H9 (cell line): ENCODE measurements at regions not wholly inside any gene's neighbourhood (a gene's known extent, or its start where the extent isn't known, plus 50 kb on each side); places are given as distances from the start of the nearest gene placed in this dataset.

Experiments used
- DNase-seq: peaks from one replicate; pipeline ENCODE4 v3.0.0-alpha.2; 2017
- H2AFZ ChIP-seq: one replicate; pipeline ENCODE4 v1.6.1; 2013; ENCODE audit warnings: mild to moderate bottlenecking, low read length, control low read depth, moderate library complexity
- H2AK5ac ChIP-seq: 2 replicates; pipeline ENCODE4 v1.6.1; 2013; ENCODE audit warnings: low read length, control low read depth, mixed read lengths; ENCODE audit not compliant: insufficient read length
- H2BK120ac ChIP-seq: one replicate; pipeline ENCODE4 v1.6.1; 2013; ENCODE audit warnings: low read depth, mild to moderate bottlenecking, low read length, control low read depth, inconsistent platforms; ENCODE audit not compliant: poor library complexity, severe bottlenecking
- H2BK12ac ChIP-seq: 2 replicates; pipeline ENCODE4 v1.6.1; 2013; ENCODE audit warnings: low read length, control low read depth, mixed read lengths, low read depth; ENCODE audit not compliant: insufficient read length
- H2BK15ac ChIP-seq: 2 replicates; pipeline ENCODE4 v1.6.1; 2013; ENCODE audit warnings: low read depth, low read length, control low read depth
- H2BK20ac ChIP-seq: one replicate; pipeline ENCODE4 v1.6.1; 2013; ENCODE audit warnings: low read depth, mild to moderate bottlenecking, low read length, control low read depth, inconsistent platforms; ENCODE audit not compliant: poor library complexity, severe bottlenecking
- H2BK5ac ChIP-seq: 2 replicates; pipeline ENCODE4 v1.6.1; 2013; ENCODE audit warnings: low read length, control low read depth, mixed read lengths; ENCODE audit not compliant: insufficient read length
- H3K14ac ChIP-seq: 2 replicates; pipeline ENCODE4 v1.6.1; 2013; ENCODE audit warnings: low read length, control low read depth; ENCODE audit not compliant: insufficient read depth
- H3K18ac ChIP-seq: 2 replicates; pipeline ENCODE4 v1.6.1; 2013; ENCODE audit warnings: low read depth, mild to moderate bottlenecking, mixed read lengths, low read length, control low read depth; ENCODE audit not compliant: insufficient read length
- H3K23ac ChIP-seq: 2 replicates; pipeline ENCODE4 v1.6.1; 2013; ENCODE audit warnings: low read length, control low read depth, mixed read lengths, low read depth; ENCODE audit not compliant: insufficient read length
- H3K23me2 ChIP-seq: 2 replicates; pipeline ENCODE4 v1.6.1; 2013; ENCODE audit warnings: low read depth, mild to moderate bottlenecking, mixed read lengths, low read length, control low read depth; ENCODE audit not compliant: insufficient read length, poor library complexity, severe bottlenecking
- H3K27ac ChIP-seq: 2 replicates; pipeline ENCODE4 v1.5.1; 2013; ENCODE audit warnings: low read length, control low read depth, mixed read lengths, low read depth; ENCODE audit not compliant: insufficient read length
- H3K27me3 ChIP-seq: 2 replicates; pipeline ENCODE4 v1.6.1; 2013; ENCODE audit warnings: low read length, control low read depth, inconsistent platforms; ENCODE audit not compliant: insufficient read depth
- H3K4ac ChIP-seq: 2 replicates; pipeline ENCODE4 v1.6.1; 2013; ENCODE audit warnings: low read depth, mild to moderate bottlenecking, control low read depth, inconsistent platforms, low read length, moderate library complexity
- H3K4me1 ChIP-seq: 2 replicates; pipeline ENCODE4 v1.6.1; 2013; ENCODE audit warnings: low read length, control low read depth, inconsistent platforms; ENCODE audit not compliant: insufficient read depth
- H3K4me2 ChIP-seq: 2 replicates; pipeline ENCODE4 v1.6.1; 2013; ENCODE audit warnings: low read length, control low read depth, mixed read lengths; ENCODE audit not compliant: insufficient read length, insufficient read depth
- H3K56ac ChIP-seq: 2 replicates; pipeline ENCODE4 v1.6.1; 2013; ENCODE audit warnings: low read depth, mild to moderate bottlenecking, mixed read lengths, low read length, control low read depth; ENCODE audit not compliant: insufficient read length
- H3K79me1 ChIP-seq: 2 replicates; pipeline ENCODE4 v1.6.1; 2013; ENCODE audit warnings: low read depth, mild to moderate bottlenecking, moderate library complexity, low read length, control low read depth, inconsistent platforms; ENCODE audit not compliant: insufficient read depth, poor library complexity, severe bottlenecking
- H3K79me2 ChIP-seq: 2 replicates; pipeline ENCODE4 v1.6.1; 2013; ENCODE audit warnings: low read length, control low read depth, inconsistent platforms; ENCODE audit not compliant: insufficient read depth
- H3K9ac ChIP-seq: 2 replicates; pipeline ENCODE4 v1.6.1; 2013; ENCODE audit warnings: low read length, control low read depth, mixed read lengths; ENCODE audit not compliant: insufficient read length; ENCODE audit errors: extremely low read depth
- H3K9me3 ChIP-seq: one replicate; pipeline ENCODE4 v1.6.1; 2013; ENCODE audit warnings: low read depth, low read length, inconsistent platforms; ENCODE audit not compliant: control insufficient read depth
- H3T11ph ChIP-seq: one replicate; pipeline ENCODE4 v1.6.1; 2013; ENCODE audit warnings: mild to moderate bottlenecking, low read length, control low read depth, inconsistent platforms
- H4K20me1 ChIP-seq: one replicate; pipeline ENCODE4 v1.6.1; 2013; ENCODE audit not compliant: control insufficient read depth, insufficient read length, insufficient read depth
- H4K5ac ChIP-seq: 2 replicates; pipeline ENCODE4 v1.6.1; 2013; ENCODE audit warnings: low read depth, mild to moderate bottlenecking, mixed read lengths, low read length, control low read depth; ENCODE audit not compliant: insufficient read length
- H4K8ac ChIP-seq: replicated peaks from 2 replicates; pipeline ENCODE4 v1.6.1; 2013; ENCODE audit warnings: low read length, control low read depth, mixed read lengths, low read depth; ENCODE audit not compliant: insufficient read length
- H4K91ac ChIP-seq: 2 replicates; pipeline ENCODE4 v1.6.1; 2013; ENCODE audit warnings: low read depth, mild to moderate bottlenecking, moderate library complexity, mixed read lengths, low read length, control low read depth; ENCODE audit not compliant: insufficient read length
- H3K27ac Mint-ChIP-seq, 3 experiments: 2 replicates in 2 of 3; 3 replicates in 1 of 3; pipeline ENCODE4 v1.8.0; 2020 to 2021; ENCODE audit warnings: mixed read lengths in 3 of 3, mild to moderate bottlenecking in 1 of 3, moderate library complexity in 1 of 3
- H3K27me3 Mint-ChIP-seq: 2 replicates; pipeline ENCODE4 v1.8.0; 2021; ENCODE audit warnings: low read depth, mild to moderate bottlenecking, moderate library complexity, mixed read lengths
- H3K36me3 Mint-ChIP-seq, 3 experiments: 2 replicates in 2 of 3; 3 replicates in 1 of 3; pipeline ENCODE4 v1.8.0; 2020 to 2021; ENCODE audit warnings: low read depth in 3 of 3, mixed read lengths in 3 of 3; ENCODE audit not compliant: insufficient read depth in 1 of 3
- H3K4me1 Mint-ChIP-seq, 2 experiments: 2 replicates each; pipeline ENCODE4 v1.8.0; 2020; ENCODE audit warnings: mixed read lengths in 2 of 2
- H3K4me3 Mint-ChIP-seq, 2 experiments: 2 replicates in 1 of 2; 3 replicates in 1 of 2; pipeline ENCODE4 v1.8.0; 2020 to 2021; ENCODE audit warnings: mild to moderate bottlenecking in 2 of 2, mixed read lengths in 2 of 2, moderate library complexity in 1 of 2
- H3K9me3 Mint-ChIP-seq, 2 experiments: 2 replicates in 1 of 2; 3 replicates in 1 of 2; pipeline ENCODE4 v1.8.0; 2020; ENCODE audit warnings: mild to moderate bottlenecking in 2 of 2, mixed read lengths in 2 of 2, moderate library complexity in 1 of 2
- CTCF ChIP-seq: fragments of 200-600 bp; sonication (generic); conservative IDR thresholded peaks from 3 replicates; pipeline ENCODE4 v1.8.0; 2021; ENCODE audit warnings: antibody characterized with exemption, mild to moderate bottlenecking
- WGBS: extraction: QIAGEN DNeasy Blood & Tissue Kit; methylation state at CpG from one replicate; pipeline ENCODE4 v1.1.7; 2013; ENCODE audit warnings: missing lambda C conversion rate, low lambda C conversion rate, mixed read lengths; ENCODE audit not compliant: insufficient read length; ENCODE audit errors: extremely low coverage; 5-methylcytosine and 5-hydroxymethylcytosine counted together

DNA sequence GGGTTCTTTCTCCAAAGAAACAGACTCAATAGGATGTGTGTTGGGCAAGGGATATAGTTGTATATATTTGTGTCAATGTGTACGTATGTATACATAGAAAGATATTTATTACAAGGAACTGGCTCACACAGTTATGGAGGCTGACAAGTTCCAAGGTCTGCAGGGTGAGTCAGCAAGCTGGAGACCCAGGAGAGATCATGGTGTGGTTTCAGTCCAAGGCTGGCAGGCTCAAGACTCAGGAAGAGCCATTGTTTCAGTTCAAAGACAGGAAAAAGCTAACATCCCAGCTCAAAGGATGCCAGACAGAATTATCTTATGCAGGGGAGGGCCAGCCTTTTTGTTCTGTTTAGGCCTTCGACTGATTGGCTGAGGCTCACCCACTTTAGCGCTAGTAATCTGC lies 89.9 kb upstream of the RALGAPA2 start:
- Histone ChIP-seq H2BK5ac (no peak overlapping the region), H3K27me3 (no peaks in the 10 kb centered on the region), H3K27ac (no peak overlapping the region), H4K91ac (no peak overlapping the region), H3K79me1 (no peaks in the 10 kb centered on the region), H3K23me2 (no peaks in the 10 kb centered on the region), H4K8ac (no peak overlapping the region), H3K23ac (no peak overlapping the region), H2BK120ac (no peak overlapping the region), H3K4me2 (no peak overlapping the region), H4K20me1 (no peaks in the 10 kb centered on the region), H3K4ac (no peak overlapping the region), H3K18ac (no peak overlapping the region), H3T11ph (no peak overlapping the region), H2AK5ac (no peak overlapping the region), H3K4me1 (peaks cover 7% of the 10 kb centered on the region; the same call in 1 of the 2 replicates), H2BK12ac (no peak overlapping the region), H3K14ac (no peak overlapping the region), H3K56ac (no peak overlapping the region), H3K9ac (no peak overlapping the region), H2AFZ (no peak overlapping the region), H2BK15ac (no peak overlapping the region), H2BK20ac (no peak overlapping the region), H4K5ac (no peak overlapping the region), H3K9me3 (no peaks in the 10 kb centered on the region), H3K79me2 (no peaks in the 10 kb centered on the region)
- no peak for TF ChIP-seq CTCF
- H3K9me3 Mint-ChIP-seq, result no peaks in the 10 kb centered on the region
- H3K36me3 Mint-ChIP-seq, result no peaks in the 10 kb centered on the region
- no peak overlapping the region for H3K4me3 Mint-ChIP-seq
- no peaks in the 10 kb centered on the region for H3K27me3 Mint-ChIP-seq
- no CpG with 5 or more reads among the region's 3 CpGs for WGBS
- peaks cover 23% of the 10 kb centered on the region in 2 experiments for H3K4me1 Mint-ChIP-seq
- no peak for DNase-seq
- H3K27ac Mint-ChIP-seq, result no peak overlapping the region
